NCI-H524 (cell line): ENCODE measurements at regions not wholly inside any gene's neighbourhood (a gene's known extent, or its start where the extent isn't known, plus 50 kb on each side); places are given as distances from the start of the nearest gene placed in this dataset.
A peak's percentile ranks its signal among the peaks of the same experiment; 100 is the strongest.

ENCODE experiments used
- DNase-seq, 2 experiments: peaks; one replicate each; lab custom pipeline; 2025; lab: John Stamatoyannopoulos, UW

GRCh38 chr2:144215207-144215606 is 304.7 kb downstream of the ZEB2 start:
- no peak for DNase-seq

DNA sequence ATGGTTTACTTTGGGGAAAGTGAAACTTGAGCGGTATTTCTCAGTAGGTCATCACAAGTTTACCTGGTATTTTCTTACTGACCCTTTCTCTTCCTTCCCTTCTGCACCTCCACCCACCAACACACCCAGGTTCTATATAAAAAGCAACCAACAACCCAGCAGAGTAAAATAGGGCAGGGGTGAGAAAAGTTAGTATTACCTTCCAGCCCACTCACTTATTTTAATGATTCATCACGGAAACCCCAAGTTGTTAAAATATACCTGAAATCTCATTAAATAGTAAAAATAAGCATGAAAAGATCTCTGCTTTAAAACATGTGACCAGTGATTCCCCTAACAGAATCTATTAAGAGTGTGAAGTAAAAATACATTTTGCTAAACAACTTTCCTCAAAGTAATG is 306.1 kb downstream of the ZEB2 start:
- DNase-seq: no peak

DNA sequence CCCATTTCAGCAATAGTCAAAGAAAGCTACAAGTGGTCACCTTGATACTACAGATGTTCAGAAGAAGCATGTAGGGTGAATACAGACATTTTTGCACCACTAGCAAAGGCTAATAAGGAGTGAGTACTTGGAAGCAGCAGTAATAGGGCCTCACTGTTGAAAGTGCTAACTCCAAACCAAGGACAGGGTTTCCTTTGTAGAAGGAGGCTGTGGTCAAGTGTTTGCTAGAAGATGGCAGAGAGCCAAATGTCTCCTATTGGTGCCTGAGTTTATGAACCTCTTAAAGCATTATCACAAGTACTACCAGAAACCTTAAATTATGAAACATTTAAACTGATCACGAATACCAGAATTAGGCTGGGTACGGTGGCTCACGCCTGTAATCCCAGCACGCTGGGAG is 308.1 kb downstream of the ZEB2 start:
- no peak for DNase-seq

GRCh38 chr2:144211065-144211464 is 308.9 kb downstream of the ZEB2 start:
- no peak for DNase-seq

GRCh38 chr2:144210076-144210475 is 309.8 kb downstream of the ZEB2 start:
- DNase-seq: no peak

DNA sequence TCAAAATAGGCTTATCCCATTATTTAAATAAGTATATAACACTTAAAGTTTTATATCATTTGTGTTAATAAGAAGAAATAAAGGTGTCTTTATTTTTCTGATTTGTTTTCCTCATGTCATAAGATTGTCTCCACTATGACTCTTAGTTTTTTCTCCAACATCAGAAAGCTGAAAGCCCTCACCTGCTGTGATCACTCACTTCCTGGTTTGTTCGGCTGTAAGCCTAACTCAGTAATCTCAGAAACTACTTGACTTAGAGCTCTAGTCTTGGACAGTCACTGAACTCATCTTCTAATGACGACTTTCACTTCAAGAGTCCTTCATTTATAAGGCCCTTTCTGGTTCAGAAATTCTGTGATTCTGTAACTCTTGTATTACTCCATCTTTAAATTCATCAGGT is 311.0 kb downstream of the ZEB2 start:
- DNase-seq: no peak

DNA sequence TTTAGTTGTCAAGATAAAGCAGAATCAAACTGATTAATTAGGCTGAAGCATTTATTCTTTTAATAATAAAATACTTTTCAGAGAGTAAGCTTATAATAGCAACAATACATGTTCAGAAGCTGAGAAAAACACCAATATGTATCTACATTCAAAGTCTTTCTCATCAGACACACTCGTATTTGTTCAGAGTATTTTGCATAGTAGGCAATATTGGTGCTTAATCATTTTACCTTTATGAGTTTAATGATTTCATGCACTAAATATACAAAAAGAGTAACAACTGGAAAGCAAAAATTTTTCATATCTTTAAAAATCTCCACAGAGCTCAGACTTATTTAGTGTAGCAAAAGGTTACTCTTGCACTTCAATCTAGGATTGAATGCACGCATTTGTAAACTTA is 313.9 kb downstream of the ZEB2 start:
- DNase-seq: no peak

DNA sequence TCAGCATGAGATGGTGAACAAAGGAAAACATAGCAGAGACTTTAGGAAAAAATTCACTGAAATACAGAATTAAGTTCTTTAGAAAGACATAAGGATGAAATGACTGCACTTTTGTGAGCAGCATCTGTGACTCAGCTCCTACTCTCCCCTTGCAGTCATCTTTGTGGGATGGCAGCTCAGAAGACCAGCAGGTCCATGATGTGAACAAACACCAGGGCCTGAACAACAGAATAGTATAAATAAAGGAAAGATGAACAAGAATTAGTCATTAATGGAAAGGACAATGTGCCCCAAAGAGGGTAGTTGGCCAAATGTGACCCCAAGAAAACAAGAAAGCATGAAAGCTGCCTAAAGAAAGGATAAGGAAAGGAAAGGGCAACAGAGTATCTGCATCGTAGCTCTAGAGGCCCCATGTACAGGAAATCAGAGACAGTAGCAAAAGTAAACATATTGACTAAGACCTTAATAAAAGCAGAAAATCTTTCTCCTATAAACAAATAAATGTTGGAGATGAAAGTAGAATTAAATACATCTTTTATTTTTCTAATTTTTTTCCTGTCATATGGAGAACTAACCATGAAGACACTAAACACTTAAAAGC is 318.0 kb downstream of the ZEB2 start:
- no peak for DNase-seq

DNA sequence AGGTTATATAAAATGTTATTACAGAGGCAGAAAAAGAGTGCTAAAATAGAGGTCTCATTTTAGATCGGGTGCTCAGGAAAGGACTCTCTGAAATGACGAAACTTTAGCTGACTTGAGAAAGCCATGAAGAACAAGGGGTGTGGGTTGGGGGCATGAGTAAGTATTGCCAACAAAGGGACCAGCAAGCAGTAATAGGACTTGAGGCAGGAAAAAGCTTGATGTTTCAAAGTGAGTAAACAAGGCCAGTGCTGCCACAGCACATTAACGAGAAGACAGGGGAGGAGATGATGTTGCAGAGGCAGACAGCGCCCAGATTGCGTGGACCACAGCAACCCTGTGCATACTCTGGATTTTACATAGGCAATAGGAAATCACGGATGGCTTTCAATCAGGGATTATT is 318.8 kb downstream of the ZEB2 start:
- no peak for DNase-seq

DNA sequence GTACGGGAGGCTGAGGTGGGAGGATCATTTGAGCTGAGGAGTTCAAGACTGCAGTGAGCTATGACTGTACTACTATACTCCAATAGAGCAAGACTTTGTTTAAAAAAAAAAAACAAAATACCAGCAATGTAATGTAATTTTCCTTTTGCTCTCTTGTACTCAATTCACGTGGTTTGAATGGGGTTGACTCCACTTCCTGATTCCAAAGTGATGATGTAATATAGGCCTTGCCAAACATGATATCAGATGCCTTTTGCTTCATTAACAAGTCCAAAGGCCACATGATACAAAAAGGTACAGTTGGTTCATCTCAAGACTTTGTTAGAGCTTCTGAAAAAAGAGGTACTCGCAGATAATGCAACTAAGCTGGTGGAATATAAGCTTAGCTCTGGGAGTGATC is 321.8 kb downstream of the ZEB2 start:
- no peak for DNase-seq

DNA sequence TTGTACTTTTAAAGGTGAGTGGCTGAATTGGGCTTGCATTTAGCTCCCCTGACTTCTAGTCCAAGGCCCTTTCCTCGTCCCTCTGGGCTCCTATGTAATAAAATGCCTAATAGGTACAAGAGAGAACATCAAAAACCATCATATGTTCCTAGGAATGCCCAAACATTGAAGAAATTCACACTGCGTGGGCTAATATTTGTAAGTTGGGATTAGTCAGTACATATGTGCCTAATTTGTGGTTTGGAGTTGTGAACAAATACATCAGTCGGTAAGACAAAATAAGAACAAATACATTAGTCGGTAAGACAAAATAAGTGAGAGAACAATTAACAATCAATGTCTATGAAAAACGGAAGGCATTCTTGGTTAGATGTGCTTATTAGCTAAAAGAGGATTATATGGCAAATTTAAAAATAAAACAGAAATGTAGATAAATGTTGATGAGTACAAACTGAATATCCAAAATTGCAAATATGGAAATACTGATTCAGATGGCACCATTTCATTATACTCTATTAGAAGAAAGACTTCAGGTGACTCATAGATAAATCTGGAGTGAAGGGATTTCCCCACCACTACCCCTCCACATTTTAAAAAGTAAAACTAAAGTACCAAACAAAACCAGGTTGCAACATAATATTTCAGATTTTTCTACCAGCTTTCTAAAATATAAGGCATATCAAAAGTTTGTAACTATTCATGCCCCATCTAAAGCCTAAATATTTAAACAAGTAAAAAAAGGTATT is 325.4 kb downstream of the ZEB2 start:
- DNase-seq: no peak

DNA sequence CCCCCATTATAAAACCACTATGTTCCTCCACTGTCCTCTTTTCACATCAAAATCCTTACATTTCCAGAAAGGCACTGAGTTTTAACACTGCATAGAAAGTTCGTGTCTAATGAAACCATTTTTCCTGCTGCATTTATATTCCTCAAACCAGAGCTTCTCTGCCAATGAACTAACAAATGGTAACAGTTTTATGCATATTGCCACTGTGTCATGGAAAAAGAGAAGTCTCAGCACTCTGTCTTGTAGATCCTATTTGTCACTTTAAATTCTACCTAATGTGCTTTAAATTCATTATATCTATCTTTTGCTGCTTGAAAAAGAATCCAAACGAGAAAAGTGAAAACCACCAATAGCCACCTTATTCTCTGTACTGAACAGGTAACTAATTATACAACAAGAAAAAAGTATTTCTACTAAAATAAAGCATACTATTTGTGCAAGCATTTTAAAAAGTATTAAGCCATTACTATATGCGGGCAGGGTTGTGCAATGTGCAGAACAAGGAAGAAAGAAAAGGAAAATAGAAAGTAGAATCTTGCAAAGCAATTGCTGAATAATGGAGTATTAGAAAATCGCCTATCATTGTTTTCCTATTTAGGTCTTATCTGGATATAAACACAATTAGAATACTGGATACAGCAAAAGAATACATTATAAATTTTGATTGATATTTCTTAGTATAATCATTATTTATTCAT is 328.9 kb downstream of the ZEB2 start:
- no peak for DNase-seq

DNA sequence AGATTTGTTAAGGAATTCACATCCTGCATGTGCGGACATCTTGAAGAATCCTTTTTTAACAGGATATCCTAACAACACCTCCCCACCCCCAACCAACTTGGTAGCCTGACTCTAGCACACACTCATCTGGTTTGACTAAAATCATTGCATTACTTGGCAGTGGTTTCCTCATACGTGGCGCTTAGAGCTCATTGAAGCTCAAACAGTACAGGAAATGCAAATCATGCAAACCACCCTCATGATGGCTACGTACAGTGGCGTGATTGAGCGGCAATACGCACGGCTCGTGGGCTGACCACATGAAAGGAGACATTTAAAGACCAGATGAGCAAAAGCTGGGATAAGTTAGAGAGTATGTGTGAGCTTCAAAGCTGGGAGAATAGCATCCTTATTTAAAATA is 336.2 kb downstream of the ZEB2 start:
- no peak for DNase-seq

- no peak for DNase-seq
These were observed 338.9 kb downstream of the ZEB2 start for GRCh38 chr2:144181001-144181400.

DNA sequence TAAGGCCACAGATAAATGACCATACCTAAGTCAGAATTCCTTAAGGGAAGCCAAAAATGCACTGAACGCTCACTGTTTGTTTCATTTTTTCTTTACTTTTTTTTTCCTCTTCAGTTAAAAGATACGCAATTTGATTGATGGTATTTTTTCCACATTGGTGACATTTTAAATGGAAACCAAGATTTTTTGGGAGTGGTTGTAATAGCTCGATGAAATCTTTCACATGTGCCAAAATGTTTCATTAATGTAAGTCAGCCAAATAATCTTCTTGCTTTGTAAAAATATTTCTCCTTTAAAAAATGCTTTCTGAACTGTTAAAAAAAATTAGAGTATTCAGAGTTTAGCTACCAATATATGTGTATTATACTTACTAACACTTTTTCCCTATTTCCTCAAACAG is 339.8 kb downstream of the ZEB2 start:
- DNase-seq: no peak

GRCh38 chr2:144170179-144170578 is 349.7 kb downstream of the ZEB2 start:
- no peak for DNase-seq

DNA sequence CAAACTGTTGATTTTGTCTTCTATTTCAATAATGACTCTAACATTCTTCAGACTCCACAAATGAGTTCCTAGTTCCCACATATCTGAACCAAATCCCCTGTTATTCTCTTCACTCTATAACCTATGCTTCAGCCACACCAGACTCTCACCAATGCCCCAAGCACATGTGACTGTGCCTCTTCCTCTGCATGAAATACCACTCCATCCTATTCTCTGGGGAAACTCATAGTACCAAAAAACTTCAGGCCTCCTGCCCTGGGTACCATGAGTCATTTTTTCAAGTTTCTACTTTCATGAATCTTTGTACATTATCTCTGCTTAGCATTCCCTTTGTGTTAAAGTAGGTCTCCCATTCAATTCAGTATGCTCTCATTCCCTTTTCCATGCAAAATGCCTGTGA is 353.2 kb downstream of the ZEB2 start:
- DNase-seq: no peak

GRCh38 chr2:144165599-144166250 is 354.2 kb downstream of the ZEB2 start:
- DNase-seq: no peak

DNA sequence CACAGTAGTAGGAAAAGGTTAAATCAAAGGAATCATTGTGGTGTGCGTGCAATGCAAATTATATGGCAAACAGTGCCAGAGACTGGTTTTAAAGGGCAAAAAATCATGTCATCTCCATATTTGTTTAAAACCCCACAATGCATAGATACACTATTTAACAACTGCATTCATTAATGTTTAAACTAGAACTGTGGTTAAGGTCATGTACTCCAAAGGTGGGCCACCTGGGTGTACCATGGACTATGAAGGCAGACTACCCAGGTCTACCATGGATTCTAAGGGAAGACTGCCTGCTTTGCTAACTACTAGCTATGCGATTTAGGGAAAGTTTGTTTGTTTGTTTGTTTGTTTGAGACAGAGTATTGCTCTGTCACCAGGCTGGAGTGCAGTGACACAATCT is 356.3 kb downstream of the ZEB2 start:
- no peak for DNase-seq

GRCh38 chr2:144162652-144163051 is 357.3 kb downstream of the ZEB2 start:
- peak in 1 of 2 experiments; percentile 23 for DNase-seq

DNA sequence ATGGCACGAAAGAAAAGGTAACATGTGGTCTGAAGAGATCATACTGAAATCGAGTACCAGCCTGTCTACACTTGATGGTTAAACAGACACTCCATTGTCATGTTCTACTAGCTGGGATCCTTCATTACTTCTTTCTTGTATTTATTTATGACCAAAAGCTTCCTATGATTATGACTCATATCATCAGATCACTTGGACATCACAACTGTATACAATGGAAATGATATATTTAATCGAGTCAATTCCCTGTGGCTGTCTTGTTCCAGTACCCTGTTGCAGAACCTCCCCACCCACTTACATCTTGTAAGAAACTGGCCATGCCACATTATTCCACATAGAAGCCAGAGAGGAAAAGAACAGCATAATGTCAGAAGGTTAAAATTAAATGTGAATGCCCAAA is 358.9 kb downstream of the ZEB2 start:
- no peak for DNase-seq

GRCh38 chr2:144159240-144159639 is 360.7 kb downstream of the ZEB2 start:
- no peak for DNase-seq

DNA sequence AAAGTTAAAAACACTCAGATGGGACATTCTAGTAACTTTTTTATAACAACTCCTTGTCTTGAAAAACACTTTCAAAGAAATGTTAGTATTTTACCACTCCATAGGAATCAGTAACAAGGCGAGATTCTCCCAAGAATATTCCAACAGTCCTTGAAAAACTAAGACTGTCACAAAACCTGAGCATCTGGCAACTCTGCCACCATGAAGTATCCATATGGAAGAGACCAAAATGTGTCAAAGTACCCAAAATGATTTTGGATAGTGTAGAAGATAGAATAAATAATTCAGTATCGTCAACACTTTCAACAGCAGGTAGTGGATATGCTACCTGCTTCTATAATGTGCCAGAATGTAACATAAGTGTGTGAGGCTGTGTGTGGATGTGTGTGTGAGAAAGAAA is 361.8 kb downstream of the ZEB2 start:
- no peak for DNase-seq
